IPS DF 4.7 (cell line): ENCODE measurements at regions not wholly inside any gene's neighbourhood (a gene's known extent, or its start where the extent isn't known, plus 50 kb on each side); places are given as distances from the start of the nearest gene placed in this dataset.
"Not testable (repeated sequence)": the region's sequence is repeated elsewhere in the genome, so short reads cannot be mapped to it uniquely, and the experiment has no call there.

Source experiments
- DNase-seq: peaks from one replicate; pipeline ENCODE4 v3.0.0-alpha.2; 2013; ENCODE audit warnings: low spot score; ENCODE audit errors: extremely low read depth

- not testable (repeated sequence) for DNase-seq
Observed at GRCh38 chr17:15802917-15803316, 70.8 kb downstream of the TBC1D26 start.

DNA sequence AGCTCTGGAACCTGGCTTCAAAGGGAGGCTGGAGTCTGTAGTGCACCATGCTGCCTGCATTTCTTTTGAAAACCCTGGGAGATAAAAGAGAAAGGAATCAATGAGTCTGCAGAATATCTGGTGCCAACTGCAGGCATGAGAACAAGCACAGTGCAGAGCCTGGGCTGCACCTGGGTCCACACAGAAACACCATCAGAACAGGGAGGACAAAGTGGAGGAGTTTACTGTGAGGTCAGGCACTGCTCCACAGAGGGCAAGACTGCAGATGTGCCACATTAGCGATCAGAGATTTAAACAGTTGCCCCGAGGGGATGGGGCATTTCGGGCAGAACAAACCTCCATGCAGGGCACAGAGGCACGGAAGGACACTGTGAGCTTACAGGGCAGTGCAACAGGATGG, 74.7 kb downstream of the TBC1D26 start:
- not testable (repeated sequence) for DNase-seq

DNA sequence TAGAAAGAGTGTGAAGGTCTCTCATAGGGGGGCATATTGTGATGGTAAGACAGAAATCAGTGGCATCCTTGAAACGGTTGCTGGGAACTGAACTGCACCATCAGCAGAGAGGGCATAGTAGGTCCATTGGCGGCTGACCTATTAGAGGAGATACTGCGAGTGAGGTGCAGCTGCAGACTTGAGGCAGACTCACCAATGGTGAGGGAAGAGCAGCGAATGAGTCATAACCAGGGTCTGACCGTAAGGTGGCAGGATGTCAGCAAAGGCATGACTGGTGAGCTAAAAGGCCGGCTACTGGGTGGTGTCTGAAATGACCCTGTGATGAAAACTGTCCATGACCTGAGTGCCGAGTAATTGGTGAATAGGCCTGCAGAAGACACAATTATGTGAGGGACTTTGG, 81.3 kb downstream of the TBC1D26 start:
- DNase-seq, result not testable (repeated sequence)

DNA sequence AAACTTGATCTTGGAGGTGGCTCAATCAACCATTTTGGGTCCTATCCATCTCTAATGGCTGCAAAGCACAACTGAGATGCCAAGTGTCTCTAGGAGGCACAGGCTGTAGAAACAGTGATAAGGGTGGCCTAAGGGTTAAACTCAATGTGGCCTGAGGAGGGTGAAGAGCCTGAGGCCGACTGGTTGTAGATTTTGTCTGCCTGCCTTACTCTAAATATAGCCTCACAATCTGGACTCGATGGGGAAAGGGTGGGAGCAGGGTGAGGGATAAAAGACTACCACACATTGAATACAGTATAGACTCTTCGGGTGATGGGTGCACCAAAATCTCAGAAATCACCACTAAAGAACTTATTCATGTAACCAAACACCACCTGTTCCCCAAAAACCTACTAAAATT, 81.9 kb downstream of the TBC1D26 start:
- not testable (repeated sequence) for DNase-seq

DNA sequence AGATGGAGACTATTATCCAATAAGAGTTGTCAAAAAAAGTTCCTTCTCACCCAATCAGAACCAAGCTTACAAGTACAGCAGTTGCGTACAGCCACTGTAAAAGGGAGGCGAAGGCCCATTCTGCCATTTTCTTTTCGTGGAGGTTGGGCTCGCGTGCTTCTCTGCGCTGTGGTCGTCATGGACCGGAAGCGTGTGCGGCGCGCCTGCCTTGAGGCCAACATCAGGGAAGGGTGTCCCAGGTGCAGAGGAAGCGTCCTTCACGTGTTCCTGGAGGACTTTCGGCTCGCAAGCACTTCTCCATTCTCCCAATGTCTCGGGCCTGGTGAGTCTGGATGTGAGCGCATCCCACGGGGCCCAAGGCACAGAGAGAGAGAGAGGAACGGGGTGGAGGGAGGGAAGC, 85.8 kb downstream of the TBC1D26 start:
- DNase-seq, result not testable (repeated sequence)

GRCh38 chr17:15822280-15822679, 90.2 kb downstream of the TBC1D26 start:
- DNase-seq, result not testable (repeated sequence)

- DNase-seq, result peak; percentile 7
Observed at GRCh38 chr17:15828727-15829314, 96.7 kb downstream of the TBC1D26 start.

- DNase-seq, result not testable (repeated sequence)
Observed at GRCh38 chr17:15830221-15830620, 98.1 kb downstream of the TBC1D26 start.

GRCh38 chr17:15831182-15831581, 99.1 kb downstream of the TBC1D26 start:
- not testable (repeated sequence) for DNase-seq

GRCh38 chr17:15832921-15833480, 100.9 kb downstream of the TBC1D26 start:
- DNase-seq, result not testable (repeated sequence)

GRCh38 chr17:15833890-15834289, 101.8 kb downstream of the TBC1D26 start:
- DNase-seq, result not testable (repeated sequence)

GRCh38 chr17:15835481-15835880, 103.4 kb downstream of the TBC1D26 start:
- DNase-seq, result not testable (repeated sequence)

- not testable (repeated sequence) for DNase-seq
Observed at GRCh38 chr17:15836249-15836982, 104.3 kb downstream of the TBC1D26 start.

- DNase-seq, result not testable (repeated sequence)
Observed at GRCh38 chr17:15836991-15837390, 104.9 kb downstream of the TBC1D26 start.

DNA sequence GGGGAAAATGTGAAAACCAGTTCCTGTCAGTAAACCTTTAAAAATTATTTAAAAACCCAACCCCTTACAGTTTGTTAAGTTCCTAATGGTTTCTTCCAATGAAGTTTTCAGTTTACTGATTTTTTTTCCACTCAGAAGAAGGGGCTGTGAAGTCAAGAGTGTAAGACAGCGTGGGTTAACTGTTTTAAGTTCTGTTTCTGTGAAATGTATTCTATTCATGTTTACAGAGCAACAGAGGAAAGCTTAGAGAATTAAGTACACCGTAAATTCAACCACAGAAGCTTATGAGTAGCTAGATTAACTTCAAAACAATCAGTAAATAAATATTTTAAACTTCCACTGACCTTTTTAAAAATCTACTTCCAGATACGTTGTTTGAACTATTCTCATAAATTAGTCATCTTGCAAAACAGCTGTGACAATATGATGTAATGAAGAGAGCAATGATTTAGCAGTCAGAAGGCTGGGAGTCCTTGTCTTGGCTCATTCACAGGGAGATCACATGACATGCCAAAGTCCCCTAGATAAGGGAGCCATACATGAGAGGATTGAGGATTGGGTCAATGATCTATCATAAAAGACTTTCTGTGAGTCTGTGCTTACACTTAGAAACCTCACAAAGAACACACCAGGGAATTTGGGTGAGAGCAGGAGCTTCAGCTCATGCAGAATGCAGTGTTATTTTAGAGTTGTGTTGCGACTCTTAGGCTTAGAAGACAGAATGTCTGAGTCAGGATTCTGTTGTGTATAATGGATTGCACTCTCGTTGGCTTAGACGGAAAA, 97.3 kb upstream of the ADORA2B start:
- not testable (repeated sequence) for DNase-seq

- not testable (repeated sequence) for DNase-seq
Observed at GRCh38 chr17:15849054-15849453, 95.9 kb upstream of the ADORA2B start.

DNA sequence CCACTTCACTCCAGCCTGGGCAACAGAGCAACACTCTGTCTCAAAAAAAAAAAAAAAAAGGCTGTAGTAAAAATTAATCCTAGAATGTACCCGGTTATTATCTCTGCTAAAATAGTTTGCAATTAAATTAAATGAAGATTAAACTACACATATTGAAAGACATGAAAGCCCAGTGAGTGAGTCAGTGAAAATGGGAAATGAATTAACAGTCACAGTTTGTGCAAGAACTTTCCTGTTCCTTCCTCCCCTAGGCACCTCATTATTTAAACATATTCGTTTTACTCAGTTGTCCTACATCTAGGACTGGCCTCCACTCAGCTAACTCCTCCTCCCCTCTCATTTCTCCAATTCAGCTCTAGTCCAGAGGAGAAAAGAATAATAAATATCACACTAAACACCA, 94.9 kb upstream of the ADORA2B start:
- not testable (repeated sequence) for DNase-seq

DNA sequence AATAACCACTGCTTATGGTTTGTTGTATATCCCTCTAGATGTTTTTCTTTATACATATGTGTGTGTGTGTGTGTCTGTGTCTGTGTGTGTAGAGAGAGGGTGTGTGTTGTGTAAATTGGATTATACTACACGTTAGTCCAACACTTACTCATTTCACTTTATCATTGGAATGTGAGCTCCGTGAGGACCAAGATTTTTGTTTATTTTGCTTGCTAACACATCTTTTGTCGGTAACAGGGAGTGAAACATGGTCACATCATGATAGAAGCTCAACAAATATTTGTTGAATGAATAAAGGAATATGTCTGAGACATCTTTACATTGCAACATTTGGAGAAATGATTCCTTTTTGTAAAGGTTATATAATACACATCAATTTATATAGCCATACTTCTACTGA, 94.2 kb upstream of the ADORA2B start:
- DNase-seq, result not testable (repeated sequence)

DNA sequence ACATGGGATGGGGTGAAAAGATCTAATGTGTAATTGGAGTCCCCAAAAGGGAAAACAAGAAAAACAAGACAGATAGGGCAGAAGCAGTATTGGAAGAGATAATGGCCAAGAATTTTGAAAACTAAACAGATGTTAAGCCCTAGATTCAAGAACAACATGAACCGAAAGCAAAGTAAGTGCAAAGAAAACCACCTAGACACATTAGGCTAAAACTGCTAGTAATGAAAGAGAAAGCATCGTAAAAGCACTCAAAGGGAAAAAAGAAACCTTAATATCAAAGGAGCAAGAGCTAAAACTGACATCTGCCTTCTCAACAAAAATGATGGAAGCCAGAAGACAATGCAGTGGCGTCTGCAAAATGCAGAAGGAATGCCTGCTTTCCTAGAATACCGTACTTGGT, 92.1 kb upstream of the ADORA2B start:
- DNase-seq, result not testable (repeated sequence)

GRCh38 chr17:15856191-15856590, 88.7 kb upstream of the ADORA2B start:
- DNase-seq, result not testable (repeated sequence)

GRCh38 chr17:15856745-15857144, 88.2 kb upstream of the ADORA2B start:
- DNase-seq, result not testable (repeated sequence)

GRCh38 chr17:15858082-15858481, 86.8 kb upstream of the ADORA2B start:
- DNase-seq, result not testable (repeated sequence)
